ENCODE measurements at regions not wholly inside any gene's neighbourhood (a gene's known extent, or its start where the extent isn't known, plus 50 kb on each side); places are given as distances from the start of the nearest gene placed in this dataset.

GRCh38 chr1:9419369-9420041 lies 119.8 kb upstream of the SLC25A33 start:
- H3K36me3 Mint-ChIP-seq (ENCODE audit: low read depth), result no peaks in the 10 kb centered on the region
- no peak for DNase-seq
- no peak overlapping the region for H3K4me3 Mint-ChIP-seq

GRCh38 chr1:9420835-9421532 lies 118.3 kb upstream of the SLC25A33 start:
- ATAC-seq (peak; percentile 34), DNase-seq (no peak)
- Mint-ChIP-seq H3K4me3 (no peak overlapping the region), H3K4me1 (peaks cover 44% of the 10 kb centered on the region), H3K36me3 (ENCODE audit: low read depth) (no peaks in the 10 kb centered on the region), H3K27ac (no peak overlapping the region), H3K9me3 (ENCODE audit: low read depth) (no peaks in the 10 kb centered on the region), H3K27me3 (no peaks in the 10 kb centered on the region)
- CTCF ChIA-PET, result interaction anchor here (0.6 kb wide), 1 partner anchor 184 kb away, joined by 3 read pairs; no protein-coding TSS in a partner anchor
- intact Hi-C loops (cut with DNase I, micrococcal nuclease), result loop anchor here in 1 of 2 experiments (10.0 kb wide), 1 partner anchor 516 kb away; no protein-coding TSS in a partner anchor
- POLR2A ChIA-PET, result interaction anchor here (0.6 kb wide), 1 partner anchor 223 kb away, joined by 4 read pairs; no protein-coding TSS in a partner anchor

More at GRCh38 chr1:9419369-9420041, 119.8 kb upstream of the SLC25A33 start:
- ATAC-seq, result no peak
- intact Hi-C loops (cut with DNase I, micrococcal nuclease), result loop anchor here in 1 of 2 experiments (10.0 kb wide), 1 partner anchor 515 kb away; no protein-coding TSS in a partner anchor
- peaks cover 32% of the 10 kb centered on the region for H3K4me1 Mint-ChIP-seq
- no peaks in the 10 kb centered on the region for H3K27me3 Mint-ChIP-seq
- H3K27ac Mint-ChIP-seq, result no peak overlapping the region
- CTCF ChIA-PET, result interaction anchor here (0.6 kb wide), 1 partner anchor 210 kb away, joined by 3 read pairs; no protein-coding TSS in a partner anchor
- POLR2A ChIA-PET, result no interaction called here
- no peaks in the 10 kb centered on the region for H3K9me3 Mint-ChIP-seq (ENCODE audit: low read depth)

GRCh38 chr1:9421533-9421873 lies 117.8 kb upstream of the SLC25A33 start:
- DNase-seq, result no peak
- Mint-ChIP-seq H3K4me3 (no peak overlapping the region), H3K36me3 (ENCODE audit: low read depth) (no peaks in the 10 kb centered on the region), H3K9me3 (ENCODE audit: low read depth) (no peaks in the 10 kb centered on the region), H3K4me1 (peaks cover 46% of the 10 kb centered on the region), H3K27ac (no peak overlapping the region), H3K27me3 (no peaks in the 10 kb centered on the region)
- CTCF ChIA-PET, result interaction anchor here (0.6 kb wide), 1 partner anchor 185 kb away, joined by 3 read pairs; no protein-coding TSS in a partner anchor
- POLR2A ChIA-PET, result interaction anchor here (0.6 kb wide), 1 partner anchor 223 kb away, joined by 4 read pairs; no protein-coding TSS in a partner anchor
- intact Hi-C loops (cut with DNase I, micrococcal nuclease), result loop anchor here in 1 of 2 experiments (10.0 kb wide), 1 partner anchor 517 kb away; no protein-coding TSS in a partner anchor
- no peak for ATAC-seq

GRCh38 chr1:9422321-9422720 lies 116.9 kb upstream of the SLC25A33 start:
- ChIA-PET CTCF (interaction anchor here (0.6 to 1.4 kb wide), 5 partner anchors 22 to 1359 kb away, joined by 3 to 5 read pairs (median 4); no protein-coding TSS in a partner anchor), POLR2A (no interaction called here)
- intact Hi-C loops (cut with DNase I, micrococcal nuclease), result loop anchor here in 1 of 2 experiments (10.0 kb wide), 1 partner anchor 518 kb away; no protein-coding TSS in a partner anchor
- peaks cover 44% of the 10 kb centered on the region for H3K4me1 Mint-ChIP-seq
- no peak overlapping the region for H3K27ac Mint-ChIP-seq
- no peaks in the 10 kb centered on the region for H3K27me3 Mint-ChIP-seq
- H3K4me3 Mint-ChIP-seq, result no peak overlapping the region
- H3K9me3 Mint-ChIP-seq (ENCODE audit: low read depth), result no peaks in the 10 kb centered on the region
- no peak for ATAC-seq
- H3K36me3 Mint-ChIP-seq (ENCODE audit: low read depth), result no peaks in the 10 kb centered on the region
- no peak for DNase-seq

GRCh38 chr1:9422911-9423505 lies 116.3 kb upstream of the SLC25A33 start:
- Mint-ChIP-seq H3K9me3 (ENCODE audit: low read depth) (no peaks in the 10 kb centered on the region), H3K36me3 (ENCODE audit: low read depth) (no peaks in the 10 kb centered on the region), H3K27me3 (no peaks in the 10 kb centered on the region), H3K4me3 (no peak overlapping the region), H3K27ac (peak overlapping the region; percentile 11), H3K4me1 (peaks cover 42% of the 10 kb centered on the region)
- DNase-seq (no peak), ATAC-seq (no peak)
- CTCF ChIA-PET, result interaction anchor here (0.6 to 1.4 kb wide), 4 partner anchors 23 to 437 kb away, joined by 3 to 5 read pairs (median 3); no protein-coding TSS in a partner anchor
- POLR2A ChIA-PET, result no interaction called here
- intact Hi-C loops (cut with DNase I, micrococcal nuclease), result loop anchor here in 1 of 2 experiments (10.0 kb wide), 1 partner anchor 518 kb away; no protein-coding TSS in a partner anchor

GRCh38 chr1:9424261-9424660 lies 115.0 kb upstream of the SLC25A33 start:
- DNase-seq (no peak), ATAC-seq (no peak)
- H3K27me3 Mint-ChIP-seq, result no peaks in the 10 kb centered on the region
- ChIA-PET CTCF (interaction anchor here (0.5 to 1.7 kb wide), 4 partner anchors 14 to 1288 kb away, joined by 3 to 4 read pairs (median 3); no protein-coding TSS in a partner anchor), POLR2A (no interaction called here)
- H3K4me1 Mint-ChIP-seq, result peaks cover 48% of the 10 kb centered on the region
- H3K9me3 Mint-ChIP-seq (ENCODE audit: low read depth), result no peaks in the 10 kb centered on the region
- no peaks in the 10 kb centered on the region for H3K36me3 Mint-ChIP-seq (ENCODE audit: low read depth)
- H3K4me3 Mint-ChIP-seq, result no peak overlapping the region
- H3K27ac Mint-ChIP-seq, result no peak overlapping the region
- intact Hi-C loops (cut with DNase I, micrococcal nuclease), result loop anchor here in 1 of 2 experiments (10.0 kb wide), 1 partner anchor 519 kb away; no protein-coding TSS in a partner anchor

DNA sequence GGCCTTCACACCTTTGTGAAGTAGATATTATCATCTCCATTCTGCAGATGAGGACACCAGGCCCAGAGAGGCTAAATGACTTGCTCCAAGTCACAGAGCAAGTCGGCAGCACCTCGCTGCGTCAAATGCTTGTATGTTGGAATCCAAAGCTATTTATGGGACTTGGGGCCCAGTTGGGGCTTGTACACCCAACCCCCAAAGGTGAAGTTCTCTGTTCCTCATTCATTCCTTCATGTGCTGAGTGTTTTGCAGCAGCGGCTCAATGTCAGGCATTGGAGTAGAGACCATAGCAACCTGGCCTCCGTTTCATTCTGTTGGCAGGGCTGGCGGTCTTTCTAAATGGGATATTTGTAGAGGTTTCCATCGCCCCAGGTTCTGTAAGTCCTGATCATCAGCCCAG lies 113.4 kb upstream of the SLC25A33 start:
- H3K9me3 Mint-ChIP-seq (ENCODE audit: low read depth), result no peaks in the 10 kb centered on the region
- ChIA-PET POLR2A (interaction anchor here (1.1 to 2.5 kb wide), 2 partner anchors 13 to 131 kb away, joined by 5 to 8 read pairs; no protein-coding TSS in a partner anchor), CTCF (interaction anchor here (0.6 to 1.7 kb wide), 7 partner anchors 13 to 1098 kb away, joined by 3 to 11 read pairs (median 4); no protein-coding TSS in a partner anchor)
- no peak for ATAC-seq
- H3K27me3 Mint-ChIP-seq, result no peaks in the 10 kb centered on the region
- peak overlapping the region; percentile 56 for H3K4me3 Mint-ChIP-seq
- H3K27ac Mint-ChIP-seq, result peak overlapping the region; percentile 77
- intact Hi-C loops (cut with DNase I, micrococcal nuclease), result loop anchor here (1.0 to 10.0 kb wide), 3 partner anchors 13 to 1046 kb away; partner anchors contain the start of genes DFFA (in 1 of the 2) and PEX14 (in 1 of the 2)
- H3K36me3 Mint-ChIP-seq (ENCODE audit: low read depth), result no peaks in the 10 kb centered on the region
- peaks cover 52% of the 10 kb centered on the region for H3K4me1 Mint-ChIP-seq
- peak; percentile 44 for DNase-seq

DNA sequence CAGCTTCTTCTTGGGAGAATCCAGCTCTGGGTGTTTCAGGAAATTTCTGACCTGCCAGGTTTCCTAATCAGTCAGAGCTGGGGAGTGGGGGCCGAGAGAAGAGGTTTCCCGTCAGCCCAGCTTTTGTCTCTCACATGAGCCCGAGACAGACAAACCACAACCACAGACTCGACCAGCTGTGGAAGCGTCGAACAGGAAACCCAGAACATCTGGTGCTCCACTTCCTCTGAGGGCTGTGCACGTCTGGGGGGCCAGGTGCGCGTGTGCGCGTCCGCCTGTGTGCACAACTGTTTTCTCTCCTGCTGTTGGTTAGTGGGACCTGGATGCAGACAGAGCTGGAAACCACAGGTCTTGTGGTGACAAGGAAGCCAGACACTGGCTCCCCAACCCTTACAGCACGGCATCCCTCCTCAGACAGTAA lies 113.0 kb upstream of the SLC25A33 start:
- Mint-ChIP-seq H3K27ac (peak overlapping the region; percentile 77), H3K9me3 (ENCODE audit: low read depth) (no peaks in the 10 kb centered on the region), H3K36me3 (ENCODE audit: low read depth) (no peaks in the 10 kb centered on the region), H3K27me3 (no peaks in the 10 kb centered on the region), H3K4me1 (peaks cover 47% of the 10 kb centered on the region), H3K4me3 (peak overlapping the region; percentile 56)
- intact Hi-C loops (cut with DNase I, micrococcal nuclease), result loop anchor here (1.0 to 10.0 kb wide), 3 partner anchors 13 to 1046 kb away; partner anchors contain the start of genes DFFA (in 1 of the 2) and PEX14 (in 1 of the 2)
- DNase-seq, result peak; percentile 85
- peak; percentile 28 for ATAC-seq
- ChIA-PET POLR2A (interaction anchor here (1.1 to 2.5 kb wide), 2 partner anchors 13 to 131 kb away, joined by 5 to 8 read pairs; no protein-coding TSS in a partner anchor), CTCF (interaction anchor here (0.6 to 1.5 kb wide), 6 partner anchors 8 to 1098 kb away, joined by 3 to 11 read pairs (median 4); no protein-coding TSS in a partner anchor)

GRCh38 chr1:9427388-9427787 lies 111.9 kb upstream of the SLC25A33 start:
- Mint-ChIP-seq H3K4me3 (no peak overlapping the region), H3K36me3 (ENCODE audit: low read depth) (no peaks in the 10 kb centered on the region), H3K27ac (no peak overlapping the region), H3K9me3 (ENCODE audit: low read depth) (no peaks in the 10 kb centered on the region), H3K4me1 (peaks cover 47% of the 10 kb centered on the region), H3K27me3 (no peaks in the 10 kb centered on the region)
- POLR2A ChIA-PET, result interaction anchor here (2.5 kb wide), 1 partner anchor 14 kb away, joined by 8 read pairs; no protein-coding TSS in a partner anchor
- ATAC-seq (no peak), DNase-seq (no peak)
- CTCF ChIA-PET, result interaction anchor here (0.8 to 1.5 kb wide), 4 partner anchors 9 to 67 kb away, joined by 3 to 5 read pairs (median 4); no protein-coding TSS in a partner anchor
- intact Hi-C loops (cut with DNase I, micrococcal nuclease), result loop anchor here in 1 of 2 experiments (5.0 to 10.0 kb wide), 2 partner anchors 523 to 1045 kb away; partner anchors contain the start of genes DFFA and PEX14

DNA sequence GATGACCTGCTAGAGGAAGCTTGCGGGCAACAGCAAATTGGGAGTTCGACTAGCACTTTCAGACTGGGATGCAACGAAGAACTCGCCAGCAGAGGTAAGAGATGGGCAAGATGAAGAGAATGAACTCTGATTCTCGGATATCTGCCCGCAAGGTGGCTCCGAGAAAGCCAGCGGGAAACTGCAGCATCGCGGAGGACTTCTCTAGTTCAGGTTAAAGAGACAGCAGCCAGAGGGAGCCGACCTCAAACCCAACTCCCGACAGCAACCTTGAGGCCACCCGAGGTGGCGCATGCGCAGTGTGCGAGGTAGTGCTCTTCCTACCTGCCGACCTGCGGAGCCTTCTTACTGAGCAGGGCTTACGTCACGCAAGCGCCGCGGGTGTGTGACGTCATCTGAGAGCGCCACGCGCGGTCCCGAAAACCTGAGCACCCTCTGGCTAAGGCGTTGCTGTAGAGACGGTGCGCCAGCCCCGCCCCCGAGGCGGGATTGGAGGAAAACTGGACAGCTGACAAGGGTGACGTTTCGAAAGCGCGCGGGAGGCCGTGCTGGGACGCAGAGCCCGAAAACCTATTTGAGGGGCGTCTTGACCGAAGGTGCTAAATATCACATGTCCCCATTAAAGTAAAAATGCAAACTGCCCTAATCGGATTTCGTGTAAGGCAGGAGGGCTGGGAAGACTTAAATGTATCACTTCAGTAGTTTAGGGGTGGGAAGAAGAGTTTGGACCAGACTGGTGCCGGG lies 110.5 kb upstream of the SLC25A33 start:
- DNase-seq, result peak; percentile 100
- ATAC-seq, result peak; percentile 91
- Mint-ChIP-seq H3K9me3 (ENCODE audit: low read depth) (no peaks in the 10 kb centered on the region), H3K36me3 (ENCODE audit: low read depth) (no peaks in the 10 kb centered on the region), H3K4me1 (peaks cover 47% of the 10 kb centered on the region), H3K4me3 (peak overlapping the region; percentile 86), H3K27ac (peak overlapping the region; percentile 98), H3K27me3 (no peaks in the 10 kb centered on the region)
- ChIA-PET POLR2A (interaction anchor here (0.6 kb wide), 1 partner anchor 320 kb away, joined by 3 read pairs; no protein-coding TSS in a partner anchor), CTCF (interaction anchor here (0.5 to 1.5 kb wide), 5 partner anchors 11 to 653 kb away, joined by 3 to 4 read pairs (median 4); no protein-coding TSS in a partner anchor)
- intact Hi-C loops (cut with DNase I, micrococcal nuclease), result loop anchor here in 1 of 2 experiments (1.0 to 10.0 kb wide), 13 partner anchors 111 to 1044 kb away; partner anchors contain the start of genes CTNNBIP1, DFFA, GPR157 and H6PD
